ENCODE measurements at regions not wholly inside any gene's neighbourhood (a gene's known extent, or its start where the extent isn't known, plus 50 kb on each side); places are given as distances from the start of the nearest gene placed in this dataset.

- Histone ChIP-seq H3K9me3 (ENCODE audit: severe bottlenecking) (no peaks in the 10 kb centered on the region), H3K27ac (no peak overlapping the region), H3K36me3 (no peaks in the 10 kb centered on the region), H3K27me3 (ENCODE audit: insufficient read depth, low read depth, severe bottlenecking) (no peaks in the 10 kb centered on the region), H3K4me3 (ENCODE audit: low read depth, low read length) (no peak overlapping the region)
- DNase-seq = no peak
- no peak for TF ChIP-seq CTCF (IDR thresholded peaks at IDR 0.05; ENCODE audit: low read depth, low read length)
Observed at GRCh38 chr1:87274851-87275250, 53.8 kb upstream of the LMO4 start.

- TF ChIP-seq CTCF (IDR thresholded peaks at IDR 0.05; ENCODE audit: low read depth, low read length) = no peak
- Histone ChIP-seq H3K27me3 (ENCODE audit: insufficient read depth, low read depth, severe bottlenecking) (no peaks in the 10 kb centered on the region), H3K9me3 (ENCODE audit: severe bottlenecking) (no peaks in the 10 kb centered on the region), H3K4me3 (ENCODE audit: low read depth, low read length) (no peak overlapping the region), H3K36me3 (no peaks in the 10 kb centered on the region), H3K27ac (no peak overlapping the region)
- no peak for DNase-seq
Observed at GRCh38 chr1:87278825-87279535, 49.7 kb upstream of the LMO4 start.
